IPS-NIHi11 (cell line): ENCODE measurements at regions not wholly inside any gene's neighbourhood (a gene's known extent, or its start where the extent isn't known, plus 50 kb on each side); places are given as distances from the start of the nearest gene placed in this dataset.
"Not testable (repeated sequence)": the region's sequence is repeated elsewhere in the genome, so short reads cannot be mapped to it uniquely, and the experiment has no call there.

Experiments used
- DNase-seq: peaks from one replicate; pipeline ENCODE4 v3.0.0; 2012; ENCODE audit warnings: mixed read lengths, low spot score

- DNase-seq = no peak
Measured at GRCh38 chrX:121433289-121433688, 385.9 kb downstream of the GLUD2 start.

DNA sequence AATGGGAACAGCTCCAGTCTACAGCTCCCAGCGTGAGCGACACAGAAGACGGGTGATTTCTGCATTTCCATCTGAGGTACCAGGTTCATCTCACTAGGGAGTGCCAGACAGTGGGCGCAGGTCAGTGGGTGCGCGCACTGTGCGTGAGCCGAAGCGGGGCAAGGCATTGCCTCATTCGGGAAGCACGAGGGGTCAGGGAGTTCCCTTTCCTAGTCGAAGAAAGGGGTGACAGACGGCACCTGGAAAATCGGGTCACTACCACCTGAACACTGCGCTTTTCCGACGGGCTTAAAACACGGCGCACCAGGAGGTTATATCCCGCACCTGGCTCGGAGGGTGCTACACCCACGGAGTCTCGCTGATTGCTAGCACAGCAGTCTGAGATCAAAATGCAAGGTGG lies 390.3 kb downstream of the GLUD2 start:
- not testable (repeated sequence) for DNase-seq

GRCh38 chrX:121455890-121456289 lies 408.5 kb downstream of the GLUD2 start:
- no peak for DNase-seq

DNA sequence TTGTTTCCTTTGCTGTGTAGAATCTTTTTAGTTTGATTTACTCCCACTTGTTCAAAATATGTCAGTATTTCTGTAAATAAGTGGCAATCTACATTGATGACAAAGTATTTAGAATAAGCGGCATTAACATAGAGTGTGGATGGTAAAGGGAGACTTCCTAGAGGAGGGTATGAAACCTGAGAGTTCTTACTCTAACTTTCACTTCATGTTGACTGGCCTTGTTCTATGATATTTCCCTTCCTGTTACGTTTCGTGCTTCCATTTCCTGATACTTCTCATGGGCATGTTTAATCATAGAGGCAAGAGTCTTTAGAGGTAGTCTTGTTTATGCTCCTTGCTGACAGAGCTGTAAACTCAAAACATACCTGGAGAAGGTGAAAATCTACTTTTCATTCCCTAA lies 408.9 kb downstream of the GLUD2 start:
- DNase-seq = no peak

DNA sequence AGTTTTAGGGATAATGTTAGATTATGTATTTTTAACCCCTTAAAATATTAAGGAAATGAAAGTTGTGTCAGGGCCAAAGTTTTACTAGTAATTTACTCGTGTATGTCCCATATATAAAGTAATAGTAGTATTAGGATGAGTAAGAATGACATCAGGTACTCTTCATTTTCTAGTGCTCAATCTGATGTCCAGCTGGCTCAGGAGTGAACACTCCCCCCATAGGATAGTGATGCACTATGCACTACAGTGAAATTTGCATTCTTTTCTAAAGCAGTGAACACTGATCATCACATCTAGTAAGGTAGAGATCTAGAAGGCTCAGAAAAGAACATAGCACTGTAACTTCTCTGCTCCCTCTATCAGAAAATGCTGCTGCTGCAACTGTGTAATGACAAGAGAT lies 409.7 kb downstream of the GLUD2 start:
- DNase-seq = no peak

GRCh38 chrX:121479406-121479805 lies 432.0 kb downstream of the GLUD2 start:
- DNase-seq = no peak

- DNase-seq = no peak
Measured at GRCh38 chrX:121496966-121497365, 449.6 kb downstream of the GLUD2 start.

DNA sequence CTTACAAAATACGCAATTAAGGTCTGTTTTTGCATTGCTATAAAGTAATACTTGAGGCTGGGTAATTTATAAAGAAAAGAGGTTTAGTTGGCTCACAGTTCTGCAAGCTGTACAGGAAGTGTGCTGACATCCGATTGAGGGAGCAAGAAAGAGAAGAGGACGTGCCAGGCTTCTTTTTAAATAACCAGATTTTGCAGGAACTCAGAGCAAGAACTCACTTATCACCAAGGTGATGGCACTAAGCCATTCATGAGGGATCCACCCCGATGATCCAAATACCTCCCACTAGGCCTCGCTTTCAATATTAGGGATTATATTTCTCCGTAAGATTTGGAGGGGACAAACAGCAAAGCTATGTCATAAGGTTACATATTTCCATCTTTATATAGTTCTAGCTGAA lies 456.7 kb downstream of the GLUD2 start:
- DNase-seq = no peak

GRCh38 chrX:121546317-121546716 lies 498.9 kb downstream of the GLUD2 start:
- no peak for DNase-seq

DNA sequence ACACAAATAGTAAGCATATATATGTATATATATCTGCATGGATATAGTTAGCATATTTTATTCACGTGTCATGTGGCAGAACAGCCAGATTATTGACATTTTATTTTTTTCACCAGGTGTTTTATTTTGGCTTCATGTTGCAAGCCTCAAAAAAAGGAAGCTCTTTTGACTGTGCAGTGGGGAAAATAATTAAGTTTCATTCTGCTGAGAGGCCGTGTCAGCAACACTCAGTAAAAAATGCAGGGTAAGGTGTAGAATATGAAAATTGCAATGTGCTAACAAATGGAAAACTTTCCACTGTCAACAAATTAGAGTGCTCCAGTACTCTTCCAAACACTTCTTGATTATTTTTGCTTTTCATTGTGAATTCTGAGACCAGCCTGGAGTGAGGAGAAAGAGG lies 511.5 kb downstream of the GLUD2 start:
- no peak for DNase-seq

- no peak for DNase-seq
Measured at GRCh38 chrX:121562616-121563015, 515.2 kb downstream of the GLUD2 start.

GRCh38 chrX:121569609-121570008 lies 522.2 kb downstream of the GLUD2 start:
- DNase-seq = no peak

DNA sequence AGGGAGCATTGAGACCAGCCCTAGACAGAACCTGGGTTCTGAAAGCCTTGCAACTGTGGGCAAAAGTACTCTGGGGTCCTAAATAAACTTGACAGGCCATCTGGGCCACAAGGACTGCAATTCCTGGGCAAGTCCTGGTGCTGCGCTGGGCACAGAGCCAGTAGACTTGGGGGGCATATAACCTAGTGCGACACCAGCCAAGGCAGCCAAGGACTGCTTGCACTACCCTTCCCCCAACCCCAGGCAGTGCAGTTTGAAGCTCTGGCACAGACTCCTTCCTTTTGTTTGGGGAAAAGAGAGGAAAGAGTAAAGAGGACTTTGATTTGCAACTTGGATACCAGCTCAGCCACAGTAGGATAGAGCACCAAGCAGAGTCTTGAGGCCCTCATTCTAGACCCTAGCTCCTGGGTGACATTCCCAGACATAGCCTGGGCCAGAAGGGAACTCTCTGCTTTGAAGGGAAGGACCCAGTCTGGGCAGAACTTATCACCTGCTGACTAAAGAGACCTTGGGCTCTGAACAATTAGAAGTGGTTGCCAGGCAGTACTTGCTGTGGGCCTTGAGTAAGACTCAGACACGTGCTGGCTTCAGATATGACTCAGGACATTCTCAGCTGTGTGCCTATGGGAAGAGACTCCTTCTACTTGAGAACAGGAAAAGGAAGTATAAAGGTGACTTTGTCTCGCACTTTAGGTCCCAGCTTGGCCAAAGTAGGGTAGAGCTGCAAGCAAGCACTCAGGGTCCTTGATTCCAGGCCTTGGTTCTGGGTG lies 522.8 kb downstream of the GLUD2 start:
- no peak for DNase-seq

- DNase-seq = no peak
Measured at GRCh38 chrX:121571333-121571732, 523.9 kb downstream of the GLUD2 start.

DNA sequence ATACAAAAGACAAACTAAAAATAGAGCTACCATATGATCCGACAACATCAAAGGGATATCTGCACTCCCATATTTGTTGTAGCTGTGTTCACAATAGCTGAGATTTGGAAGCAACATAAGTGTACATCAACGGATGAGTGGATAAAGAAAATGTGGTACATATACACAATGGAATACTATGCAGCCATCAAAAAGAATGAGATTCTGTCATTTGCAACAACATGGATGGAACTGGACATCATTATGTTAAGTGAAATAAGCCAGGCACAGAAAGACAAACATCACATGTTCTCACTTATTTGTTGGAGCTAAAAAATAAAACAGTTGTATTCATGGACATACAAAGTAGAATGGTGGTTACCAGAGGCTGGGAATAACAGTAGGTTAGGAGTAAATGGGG lies 527.0 kb downstream of the GLUD2 start:
- DNase-seq = not testable (repeated sequence)

GRCh38 chrX:121579016-121579760 lies 531.8 kb downstream of the GLUD2 start:
- DNase-seq = no peak

GRCh38 chrX:121581885-121582284 lies 534.5 kb downstream of the GLUD2 start:
- no peak for DNase-seq

DNA sequence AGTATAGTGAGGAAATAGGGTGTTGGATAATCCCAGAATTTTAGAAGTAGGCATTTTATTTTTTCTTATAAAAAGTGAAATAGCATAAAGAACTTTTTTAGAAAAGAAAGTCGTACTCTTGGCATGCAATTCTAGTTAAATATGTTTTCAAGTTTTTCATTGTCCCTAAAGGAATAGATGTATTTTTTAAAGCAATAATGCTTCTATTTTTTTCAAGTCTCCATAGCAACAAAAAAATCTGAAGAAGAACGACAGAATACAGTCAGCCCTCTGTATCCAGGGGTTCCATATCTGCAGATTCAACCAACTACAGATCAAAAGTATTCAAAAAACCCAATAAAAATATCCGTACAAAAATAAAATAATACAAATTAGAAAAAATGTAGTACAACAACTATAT lies 538.2 kb downstream of the GLUD2 start:
- DNase-seq = no peak

GRCh38 chrX:121592884-121593283 lies 545.5 kb downstream of the GLUD2 start:
- DNase-seq = no peak

DNA sequence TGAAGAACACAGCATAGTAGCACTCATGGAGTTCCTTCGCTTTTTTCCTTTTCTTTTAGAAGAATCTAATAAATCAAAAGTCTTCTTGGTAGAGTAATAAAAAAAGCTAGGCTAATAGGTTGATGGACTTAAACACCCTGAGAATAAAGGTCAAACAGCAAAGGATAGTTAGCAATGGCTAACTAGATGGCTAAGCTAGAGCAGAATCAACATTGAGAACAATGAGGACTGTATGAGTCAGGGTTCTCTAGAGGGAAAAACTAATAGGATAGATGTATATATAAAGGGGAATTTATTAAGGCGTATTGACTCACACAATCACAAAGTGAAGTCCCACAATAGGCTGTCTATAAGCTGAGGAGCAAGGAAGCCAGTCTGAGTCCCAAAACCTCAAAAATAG lies 550.9 kb downstream of the GLUD2 start:
- no peak for DNase-seq

- no peak for DNase-seq
Measured at GRCh38 chrX:121635141-121635540, 587.7 kb downstream of the GLUD2 start.

DNA sequence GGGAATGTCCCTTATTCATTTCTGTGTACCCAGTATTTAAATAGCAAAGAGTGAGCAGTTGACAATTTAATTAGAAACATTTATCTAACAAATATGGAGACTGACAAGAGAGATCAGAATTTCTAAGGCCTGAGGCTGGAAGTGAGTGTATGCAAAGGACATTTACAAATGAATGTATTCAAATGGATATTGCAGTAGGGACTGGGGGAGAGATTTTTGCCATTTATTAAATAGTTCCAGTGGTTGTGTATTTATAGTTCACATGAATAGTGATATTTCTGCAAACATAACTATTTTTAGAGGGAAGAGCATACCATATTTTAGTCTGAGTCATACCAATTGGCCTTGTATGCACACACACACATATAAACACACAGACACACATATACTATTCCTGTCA lies 592.4 kb downstream of the GLUD2 start:
- no peak for DNase-seq

DNA sequence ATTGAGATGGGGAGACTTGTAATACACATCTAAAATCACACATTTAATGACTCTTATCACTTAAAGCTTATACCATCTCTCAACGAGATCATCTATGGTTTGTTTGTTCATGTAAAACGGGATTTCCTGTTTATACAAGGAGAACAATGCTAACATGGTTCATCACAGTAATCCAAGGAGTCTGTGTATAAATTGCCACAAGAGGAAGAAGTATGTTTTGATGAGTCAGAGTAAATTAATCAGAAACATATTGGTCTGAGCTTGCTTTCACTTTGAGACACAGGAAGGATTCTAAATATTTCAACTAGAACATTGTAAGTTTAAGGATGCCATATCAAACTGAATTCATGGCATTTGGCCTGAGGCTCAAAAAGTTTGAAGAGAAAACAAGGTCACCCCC lies 594.1 kb downstream of the GLUD2 start:
- no peak for DNase-seq

DNA sequence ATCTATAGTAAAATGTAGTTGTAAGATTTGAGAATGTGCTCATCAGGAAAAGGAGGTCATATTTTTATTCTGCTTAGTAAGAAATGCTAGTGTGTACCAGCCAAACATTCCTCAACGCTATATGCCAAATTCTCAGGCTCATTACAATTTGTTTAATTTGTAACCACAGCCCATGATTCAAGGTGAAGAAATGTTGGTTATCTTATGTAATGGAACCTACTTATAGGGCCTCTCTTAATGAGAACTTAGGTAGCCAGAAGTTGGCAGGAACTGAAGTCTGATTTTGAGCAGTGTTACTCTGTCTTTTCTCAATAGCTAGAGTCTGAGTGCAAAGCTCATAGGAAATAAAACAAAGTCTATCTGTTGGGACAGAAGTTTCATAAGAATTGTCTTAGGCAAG lies 595.0 kb downstream of the GLUD2 start:
- no peak for DNase-seq
